ENCODE measurements at regions not wholly inside any gene's neighbourhood (a gene's known extent, or its start where the extent isn't known, plus 50 kb on each side); places are given as distances from the start of the nearest gene placed in this dataset.

- Mint-ChIP-seq H3K4me3 (no peak overlapping the region), H3K9me3 (no peaks in the 10 kb centered on the region), H3K27me3 (peaks cover 52% of the 10 kb centered on the region), H3K27ac (no peak overlapping the region), H3K36me3 (no peaks in the 10 kb centered on the region), H3K4me1 (ENCODE audit: unreplicated experiment) (peaks cover 11% of the 10 kb centered on the region)
- no peak for DNase-seq (ENCODE audit: extremely low spot score, unreplicated experiment)
- TF ChIP-seq, protein P1, sequence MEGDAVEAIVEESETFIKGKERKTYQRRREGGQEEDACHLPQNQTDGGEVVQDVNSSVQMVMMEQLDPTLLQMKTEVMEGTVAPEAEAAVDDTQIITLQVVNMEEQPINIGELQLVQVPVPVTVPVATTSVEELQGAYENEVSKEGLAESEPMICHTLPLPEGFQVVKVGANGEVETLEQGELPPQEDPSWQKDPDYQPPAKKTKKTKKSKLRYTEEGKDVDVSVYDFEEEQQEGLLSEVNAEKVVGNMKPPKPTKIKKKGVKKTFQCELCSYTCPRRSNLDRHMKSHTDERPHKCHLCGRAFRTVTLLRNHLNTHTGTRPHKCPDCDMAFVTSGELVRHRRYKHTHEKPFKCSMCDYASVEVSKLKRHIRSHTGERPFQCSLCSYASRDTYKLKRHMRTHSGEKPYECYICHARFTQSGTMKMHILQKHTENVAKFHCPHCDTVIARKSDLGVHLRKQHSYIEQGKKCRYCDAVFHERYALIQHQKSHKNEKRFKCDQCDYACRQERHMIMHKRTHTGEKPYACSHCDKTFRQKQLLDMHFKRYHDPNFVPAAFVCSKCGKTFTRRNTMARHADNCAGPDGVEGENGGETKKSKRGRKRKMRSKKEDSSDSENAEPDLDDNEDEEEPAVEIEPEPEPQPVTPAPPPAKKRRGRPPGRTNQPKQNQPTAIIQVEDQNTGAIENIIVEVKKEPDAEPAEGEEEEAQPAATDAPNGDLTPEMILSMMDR (conservative IDR thresholded peaks at IDR 0.05), result no peak
Measured at GRCh38 chr17:33749171-33749570, 456.1 kb upstream of the ASIC2 start.

GRCh38 chr17:33750943-33751701, 458.0 kb upstream of the ASIC2 start:
- no peaks in the 10 kb centered on the region for H3K9me3 Mint-ChIP-seq
- DNase-seq (ENCODE audit: extremely low spot score, unreplicated experiment), result peak; percentile 77
- peak overlapping the region; percentile 46 for H3K27ac Mint-ChIP-seq
- H3K4me3 Mint-ChIP-seq, result peak overlapping the region; percentile 62
- no peaks in the 10 kb centered on the region for H3K36me3 Mint-ChIP-seq
- peaks cover 11% of the 10 kb centered on the region for H3K4me1 Mint-ChIP-seq (ENCODE audit: unreplicated experiment)
- peaks cover 57% of the 10 kb centered on the region for H3K27me3 Mint-ChIP-seq
- TF ChIP-seq, protein P1 (conservative IDR thresholded peaks at IDR 0.05), result peak; percentile 98

DNA sequence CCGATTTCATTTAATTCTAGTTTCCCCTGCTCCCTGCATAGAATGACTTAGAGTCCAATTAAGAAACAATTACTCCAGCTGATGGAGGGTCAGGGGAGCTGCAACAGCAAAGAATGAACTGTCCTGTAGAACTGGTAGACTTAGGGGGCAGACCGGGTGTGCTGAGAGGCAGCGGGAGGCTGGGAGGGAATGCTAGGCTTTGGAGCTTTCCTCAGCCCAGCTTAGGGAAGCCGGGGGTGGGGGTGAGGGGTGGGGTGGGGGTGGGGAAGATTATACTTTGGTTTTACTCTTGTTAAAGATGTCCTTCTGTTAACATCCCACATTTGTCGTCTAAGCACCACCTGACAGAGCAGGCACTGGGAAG, 458.6 kb upstream of the ASIC2 start:
- peaks cover 58% of the 10 kb centered on the region for H3K27me3 Mint-ChIP-seq
- H3K27ac Mint-ChIP-seq, result no peak overlapping the region
- DNase-seq (ENCODE audit: extremely low spot score, unreplicated experiment), result no peak

GRCh38 chr17:33753452-33753851, 460.4 kb upstream of the ASIC2 start:
- Mint-ChIP-seq H3K9me3 (no peaks in the 10 kb centered on the region), H3K27ac (no peak overlapping the region), H3K4me3 (no peak overlapping the region), H3K27me3 (peaks cover 57% of the 10 kb centered on the region), H3K36me3 (no peaks in the 10 kb centered on the region), H3K4me1 (ENCODE audit: unreplicated experiment) (peaks cover 11% of the 10 kb centered on the region)
- TF ChIP-seq, protein P1 (conservative IDR thresholded peaks at IDR 0.05), result no peak
- no peak for DNase-seq (ENCODE audit: extremely low spot score, unreplicated experiment)

More for the DNA sequence above, 458.6 kb upstream of the ASIC2 start:
- no peaks in the 10 kb centered on the region for H3K36me3 Mint-ChIP-seq
- peaks cover 11% of the 10 kb centered on the region for H3K4me1 Mint-ChIP-seq (ENCODE audit: unreplicated experiment)
- H3K4me3 Mint-ChIP-seq, result peak overlapping the region; percentile 62
- H3K9me3 Mint-ChIP-seq, result no peaks in the 10 kb centered on the region
- TF ChIP-seq, protein P1 (conservative IDR thresholded peaks at IDR 0.05), result no peak

DNA sequence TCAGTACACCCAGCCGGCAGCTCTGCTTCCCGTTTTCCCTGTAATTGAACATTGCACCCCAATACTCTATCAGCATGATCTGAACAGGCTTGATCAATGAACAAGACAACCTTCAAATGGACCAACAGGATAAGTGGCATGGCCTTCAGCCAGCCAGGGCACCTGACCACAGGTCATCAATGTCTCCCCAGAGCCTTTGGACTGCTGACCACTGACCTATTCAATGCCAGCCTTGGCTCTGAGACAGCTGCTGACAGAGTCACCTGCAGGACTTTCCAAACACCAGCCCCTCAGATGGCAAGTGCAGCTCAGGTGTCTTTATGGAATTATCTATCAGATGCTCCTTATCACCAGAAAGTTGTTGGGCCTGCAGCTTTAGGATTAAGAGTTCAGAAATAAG, 462.9 kb upstream of the ASIC2 start:
- peaks cover 6% of the 10 kb centered on the region for H3K4me1 Mint-ChIP-seq (ENCODE audit: unreplicated experiment)
- no peaks in the 10 kb centered on the region for H3K9me3 Mint-ChIP-seq
- no peak overlapping the region for H3K4me3 Mint-ChIP-seq
- no peak overlapping the region for H3K27ac Mint-ChIP-seq
- no peak for DNase-seq (ENCODE audit: extremely low spot score, unreplicated experiment)
- H3K27me3 Mint-ChIP-seq, result peaks cover 49% of the 10 kb centered on the region
- no peaks in the 10 kb centered on the region for H3K36me3 Mint-ChIP-seq
- TF ChIP-seq, protein P1 (conservative IDR thresholded peaks at IDR 0.05), result no peak
